ENCODE measurements at regions not wholly inside any gene's neighbourhood (a gene's known extent, or its start where the extent isn't known, plus 50 kb on each side); places are given as distances from the start of the nearest gene placed in this dataset.

DNA sequence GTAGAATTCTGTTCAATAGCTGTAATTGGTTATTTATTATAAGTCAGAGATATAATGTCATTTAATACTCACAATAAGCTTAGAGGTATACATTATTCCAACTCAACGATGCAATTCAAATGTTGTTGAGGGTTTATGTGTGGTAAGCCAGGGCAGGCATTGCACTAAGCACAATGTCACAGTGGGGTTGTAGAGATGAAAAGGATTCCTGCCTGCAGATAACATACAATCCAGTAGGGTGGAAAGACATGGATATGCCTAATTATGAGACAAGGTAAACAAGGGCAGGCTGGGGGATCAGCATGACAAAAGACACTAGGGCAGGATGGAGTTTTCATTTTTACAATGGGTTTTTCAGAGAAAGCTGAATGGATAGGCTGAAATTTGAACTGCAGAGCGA lies 98.7 kb upstream of the PALM2AKAP2 start:
- no peak for DNase-seq (ENCODE audit: extremely low spot score)
- ChIA-PET CTCF (no interaction called here), POLR2A (no interaction called here)
- TF ChIP-seq, protein P1, sequence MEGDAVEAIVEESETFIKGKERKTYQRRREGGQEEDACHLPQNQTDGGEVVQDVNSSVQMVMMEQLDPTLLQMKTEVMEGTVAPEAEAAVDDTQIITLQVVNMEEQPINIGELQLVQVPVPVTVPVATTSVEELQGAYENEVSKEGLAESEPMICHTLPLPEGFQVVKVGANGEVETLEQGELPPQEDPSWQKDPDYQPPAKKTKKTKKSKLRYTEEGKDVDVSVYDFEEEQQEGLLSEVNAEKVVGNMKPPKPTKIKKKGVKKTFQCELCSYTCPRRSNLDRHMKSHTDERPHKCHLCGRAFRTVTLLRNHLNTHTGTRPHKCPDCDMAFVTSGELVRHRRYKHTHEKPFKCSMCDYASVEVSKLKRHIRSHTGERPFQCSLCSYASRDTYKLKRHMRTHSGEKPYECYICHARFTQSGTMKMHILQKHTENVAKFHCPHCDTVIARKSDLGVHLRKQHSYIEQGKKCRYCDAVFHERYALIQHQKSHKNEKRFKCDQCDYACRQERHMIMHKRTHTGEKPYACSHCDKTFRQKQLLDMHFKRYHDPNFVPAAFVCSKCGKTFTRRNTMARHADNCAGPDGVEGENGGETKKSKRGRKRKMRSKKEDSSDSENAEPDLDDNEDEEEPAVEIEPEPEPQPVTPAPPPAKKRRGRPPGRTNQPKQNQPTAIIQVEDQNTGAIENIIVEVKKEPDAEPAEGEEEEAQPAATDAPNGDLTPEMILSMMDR (IDR thresholded peaks at IDR 0.05; ENCODE audit: control extremely low read depth, extremely low read depth, low read depth, missing control alignments): no peak

DNA sequence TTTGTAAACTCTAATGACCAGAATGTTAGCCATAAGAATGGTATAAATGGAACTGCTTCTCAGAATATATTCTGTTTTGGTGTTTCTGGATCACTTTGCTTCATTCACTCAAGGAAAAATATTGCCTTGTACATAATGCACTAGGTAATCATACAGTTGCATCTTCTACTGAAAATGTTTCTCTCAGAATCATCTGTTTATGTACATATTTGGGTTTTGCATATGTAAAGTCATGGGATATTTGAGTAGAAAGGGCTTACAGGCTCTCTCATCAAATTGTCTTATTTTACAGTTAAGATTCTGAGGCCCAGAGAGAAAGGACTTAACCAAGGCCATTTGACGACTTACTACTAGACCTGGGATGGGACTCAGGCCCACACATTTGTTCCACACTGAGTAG lies 97.8 kb upstream of the PALM2AKAP2 start:
- ChIA-PET CTCF (no interaction called here), POLR2A (no interaction called here)
- TF ChIP-seq, protein P1 (IDR thresholded peaks at IDR 0.05; ENCODE audit: control extremely low read depth, extremely low read depth, low read depth, missing control alignments): no peak
- DNase-seq (ENCODE audit: extremely low spot score): no peak

DNA sequence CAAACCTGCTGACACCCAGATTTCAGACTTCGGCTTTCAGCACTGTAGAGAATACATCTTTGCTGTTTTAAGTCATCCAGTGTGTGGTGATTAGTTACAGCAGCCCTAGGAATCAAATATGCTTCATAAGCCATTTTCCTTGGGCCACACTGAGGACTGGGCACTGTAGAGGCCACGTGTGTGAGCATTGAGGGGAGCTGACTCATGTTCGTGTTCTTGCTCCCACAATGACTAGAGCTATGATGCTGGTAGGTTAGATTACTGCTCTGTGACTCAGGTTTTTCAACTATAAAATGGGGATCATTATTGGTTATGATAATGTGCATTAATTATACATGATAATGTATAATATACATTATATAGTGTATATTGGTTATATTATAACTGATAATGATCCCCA lies 96.5 kb upstream of the PALM2AKAP2 start:
- TF ChIP-seq, protein P1 (IDR thresholded peaks at IDR 0.05; ENCODE audit: control extremely low read depth, extremely low read depth, low read depth, missing control alignments): no peak
- ChIA-PET POLR2A (no interaction called here), CTCF (no interaction called here)
- no peak for DNase-seq (ENCODE audit: extremely low spot score)

DNA sequence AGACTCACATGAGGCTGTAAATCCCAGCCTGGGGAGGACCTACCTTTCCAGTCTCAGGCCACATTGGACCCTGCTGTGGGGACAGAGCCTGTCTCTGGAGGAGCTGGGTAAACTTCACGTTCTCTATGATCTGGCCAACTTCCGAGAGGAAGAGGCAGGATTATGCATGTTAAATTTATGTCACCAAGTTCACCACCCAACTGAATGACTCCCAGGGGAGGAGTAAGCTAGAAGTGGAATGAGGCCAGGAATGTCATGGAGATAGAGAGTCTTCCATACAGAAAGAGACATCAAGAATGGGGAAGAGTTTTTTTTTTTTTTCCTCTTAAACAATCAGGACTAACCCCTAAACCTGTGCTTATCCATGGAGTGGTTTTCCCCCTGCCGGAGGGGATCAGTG lies 90.3 kb upstream of the PALM2AKAP2 start:
- CTCF ChIA-PET: no interaction called here
- TF ChIP-seq, protein P1 (IDR thresholded peaks at IDR 0.05; ENCODE audit: control extremely low read depth, extremely low read depth, low read depth, missing control alignments): no peak
- POLR2A ChIA-PET: no interaction called here
- no peak for DNase-seq (ENCODE audit: extremely low spot score)

DNA sequence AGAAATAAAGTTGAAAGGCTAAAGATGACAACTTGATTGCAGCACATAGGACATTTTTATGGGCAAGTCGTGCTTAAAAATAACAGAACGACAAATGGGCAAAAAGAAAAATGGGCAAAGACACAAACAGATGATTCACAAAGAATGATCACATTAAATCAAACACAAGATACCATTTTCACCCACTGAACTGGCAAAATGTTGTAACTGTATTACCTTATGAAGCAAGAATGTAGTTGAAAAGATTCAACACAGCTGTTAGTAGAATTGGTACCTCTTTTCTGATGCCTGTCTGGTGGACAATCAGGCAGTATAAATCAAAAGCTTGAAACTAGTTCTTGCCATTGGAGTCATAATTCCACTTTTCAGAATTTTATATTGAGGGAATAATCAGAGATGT lies 81.0 kb upstream of the PALM2AKAP2 start:
- ChIA-PET CTCF (no interaction called here), POLR2A (no interaction called here)
- TF ChIP-seq, protein P1 (IDR thresholded peaks at IDR 0.05; ENCODE audit: control extremely low read depth, extremely low read depth, low read depth, missing control alignments): no peak
- DNase-seq (ENCODE audit: extremely low spot score): no peak

DNA sequence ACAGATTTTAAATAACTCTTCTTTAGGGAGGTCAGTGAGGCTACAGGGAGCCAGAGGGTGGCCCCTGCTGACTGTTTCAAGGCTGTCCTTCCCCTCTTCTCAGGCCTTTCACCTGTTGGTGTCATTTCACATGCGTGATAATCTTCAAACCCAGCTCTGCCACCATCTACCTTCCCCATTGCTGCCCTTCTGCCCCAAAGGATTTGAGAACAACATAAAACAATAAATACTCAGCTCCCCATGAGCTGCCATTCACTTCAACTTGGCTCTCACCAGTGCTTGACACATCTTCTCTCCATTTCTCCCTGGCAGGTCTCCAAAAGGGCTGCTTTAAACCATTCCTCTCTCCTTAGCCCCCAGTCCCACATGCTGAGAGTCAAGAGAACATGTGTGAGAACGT lies 75.5 kb upstream of the PALM2AKAP2 start:
- DNase-seq (ENCODE audit: extremely low spot score): no peak
- POLR2A ChIA-PET: no interaction called here
- TF ChIP-seq, protein P1 (IDR thresholded peaks at IDR 0.05; ENCODE audit: control extremely low read depth, extremely low read depth, low read depth, missing control alignments): no peak
- CTCF ChIA-PET: no interaction called here

DNA sequence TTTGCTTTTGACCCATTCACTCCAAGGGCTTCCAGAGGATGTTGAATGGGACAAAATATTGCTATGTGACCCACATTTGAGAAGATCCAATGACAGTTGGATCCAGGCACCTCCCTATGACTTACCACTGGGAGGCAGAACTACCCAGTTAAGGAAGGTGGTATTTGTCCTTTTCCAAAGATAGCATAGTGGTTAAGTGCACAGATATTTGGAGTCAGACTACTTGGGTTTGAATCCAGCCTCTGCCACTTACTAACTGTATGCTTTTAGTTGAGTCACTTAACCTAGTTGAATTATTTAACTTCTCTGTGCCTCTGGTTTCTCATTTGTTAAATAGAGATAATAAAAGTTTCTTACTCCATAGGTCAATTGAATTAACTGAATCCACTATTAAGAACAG lies 74.5 kb upstream of the PALM2AKAP2 start:
- TF ChIP-seq, protein P1 (IDR thresholded peaks at IDR 0.05; ENCODE audit: control extremely low read depth, extremely low read depth, low read depth, missing control alignments): no peak
- ChIA-PET CTCF (interaction anchor here (1.7 kb wide), 1 partner anchor 65 kb away, joined by 4 read pairs; no protein-coding TSS in a partner anchor), POLR2A (no interaction called here)
- no peak for DNase-seq (ENCODE audit: extremely low spot score)
